ENCODE measurements at regions not wholly inside any gene's neighbourhood (a gene's known extent, or its start where the extent isn't known, plus 50 kb on each side); places are given as distances from the start of the nearest gene placed in this dataset.

GRCh38 chr13:78286748-78287147 lies 316.6 kb downstream of the POU4F1 start:
- TF ChIP-seq CTCF (IDR thresholded peaks at IDR 0.05) (no peak), POLR2A (IDR thresholded peaks at IDR 0.05) (no peak)
